Cardiac fibroblast (primary cell): ENCODE measurements at regions not wholly inside any gene's neighbourhood (a gene's known extent, or its start where the extent isn't known, plus 50 kb on each side); places are given as distances from the start of the nearest gene placed in this dataset.
"Not testable (repeated sequence)": the region's sequence is repeated elsewhere in the genome, so short reads cannot be mapped to it uniquely, and the experiment has no call there.

Experiments
- DNase-seq, 2 donors: peaks; one replicate each; pipeline versions ENCODE4 v3.0.0 to v3.0.0-alpha.2; 2010; ENCODE audit warnings: low read depth in 2 of 2
- H3K4me3 ChIP-seq, 2 donors: replicated peaks in 1 of 2; 1 replicate in 1 of 2; 2 replicates in 1 of 2; pipeline ENCODE4 v1.5.1; 2011; ENCODE audit warnings: low read depth in 2 of 2, low read length in 2 of 2, mild to moderate bottlenecking in 2 of 2, moderate library complexity in 1 of 2
- CTCF ChIP-seq: IDR thresholded peaks from one replicate; pipeline ENCODE4 v1.5.1; 2011; ENCODE audit warnings: low read depth, mild to moderate bottlenecking, low read length, inconsistent platforms

DNA sequence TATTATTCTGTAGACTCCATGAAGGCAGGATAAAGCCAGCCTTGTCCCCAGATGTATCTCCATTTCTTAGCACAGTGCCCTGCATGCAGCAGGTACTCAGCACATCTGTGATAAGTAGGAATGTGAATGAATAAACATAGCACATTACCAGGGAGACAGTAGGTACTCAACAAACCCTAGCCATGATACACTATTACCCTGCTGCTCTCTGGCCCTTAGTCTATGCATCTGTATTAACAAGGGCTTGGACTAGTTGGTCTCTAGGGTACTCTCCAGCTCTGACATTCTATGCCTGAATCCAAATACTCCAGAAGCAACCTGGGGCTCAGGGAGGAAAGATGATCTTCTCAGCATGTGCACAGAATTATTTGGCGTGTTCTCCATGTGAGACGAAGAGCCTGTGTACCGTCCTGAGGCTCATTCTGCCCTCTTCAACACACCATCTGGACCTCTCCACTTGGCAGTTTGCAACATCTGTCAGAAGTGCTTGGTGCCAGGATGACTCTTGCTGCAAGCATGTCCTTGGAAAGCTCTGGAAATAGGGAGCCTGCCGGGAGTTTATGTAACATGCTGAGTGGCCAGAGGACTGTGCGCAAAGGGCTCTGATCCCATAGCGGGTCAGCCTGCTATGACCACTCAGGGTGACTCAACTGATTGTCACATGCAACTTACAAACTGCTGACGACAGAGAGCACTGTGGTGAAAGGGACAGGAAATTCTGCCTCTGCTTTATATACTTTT is 228.2 kb upstream of the USP24 start:
- peak; percentile 98 to 100 for DNase-seq
- no peak overlapping the region for H3K4me3 ChIP-seq
- no peak for TF ChIP-seq CTCF

DNA sequence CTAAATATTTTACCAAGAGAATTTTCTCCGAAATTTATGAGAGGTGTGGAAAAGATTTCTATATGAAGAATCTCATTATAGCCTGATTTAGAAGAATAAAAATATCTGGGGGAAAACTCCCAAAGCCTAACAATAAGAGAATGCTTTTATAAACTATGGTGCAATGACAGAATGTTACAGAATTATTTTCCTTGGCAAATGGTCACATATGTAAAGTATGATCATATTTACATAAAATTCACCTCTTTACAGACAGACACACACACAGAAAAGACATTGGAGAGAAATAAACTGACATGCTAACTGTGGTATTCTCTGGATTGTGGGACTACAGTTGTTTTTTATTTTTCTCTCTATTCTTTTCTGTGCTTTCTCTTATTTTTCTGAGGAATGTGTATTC is 226.3 kb upstream of the USP24 start:
- no peak for TF ChIP-seq CTCF
- peak in 1 of 2 donors; percentile 75 for DNase-seq
- no peak overlapping the region for H3K4me3 ChIP-seq

DNA sequence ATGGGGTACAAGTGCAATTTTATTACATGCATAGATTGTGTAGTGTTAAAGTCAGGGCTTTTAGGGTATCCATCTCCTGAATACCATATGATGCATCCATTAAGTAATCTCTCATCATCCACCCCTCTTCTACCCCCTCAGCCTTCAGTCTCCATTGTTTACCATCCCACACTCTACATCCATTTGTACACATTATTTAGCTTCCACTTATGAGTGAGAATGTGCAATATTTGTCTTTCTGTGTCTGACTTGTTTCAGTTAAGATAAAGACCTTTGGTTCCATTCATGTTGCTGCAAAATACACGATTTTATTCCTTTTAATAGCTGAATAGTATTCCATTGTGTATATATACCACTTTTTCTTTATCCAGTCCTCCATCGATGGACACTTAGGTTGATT is 222.5 kb upstream of the USP24 start:
- TF ChIP-seq CTCF: no peak
- H3K4me3 ChIP-seq: no peak overlapping the region
- no peak for DNase-seq

DNA sequence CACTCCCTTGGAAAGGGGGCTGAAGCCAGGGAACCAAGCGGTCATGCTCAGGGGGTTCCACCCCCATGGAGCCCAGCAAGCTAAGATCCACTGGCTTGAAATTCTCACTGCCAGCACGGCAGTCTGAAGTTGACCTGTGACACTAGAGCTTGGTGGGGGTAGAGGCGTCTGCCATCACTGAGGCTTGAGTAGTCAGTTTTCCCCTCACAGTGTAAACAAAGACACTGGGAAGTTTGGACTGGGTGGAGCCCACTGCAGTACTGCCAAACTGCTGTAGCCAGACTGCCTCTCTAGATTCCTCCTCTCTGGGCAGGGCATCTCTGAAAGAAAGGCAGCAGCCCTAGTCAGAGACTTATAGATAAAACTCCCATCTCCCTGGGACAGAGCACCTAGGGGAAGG is 215.6 kb upstream of the USP24 start:
- DNase-seq: peak; percentile 27 to 59
- H3K4me3 ChIP-seq: not testable (repeated sequence)

DNA sequence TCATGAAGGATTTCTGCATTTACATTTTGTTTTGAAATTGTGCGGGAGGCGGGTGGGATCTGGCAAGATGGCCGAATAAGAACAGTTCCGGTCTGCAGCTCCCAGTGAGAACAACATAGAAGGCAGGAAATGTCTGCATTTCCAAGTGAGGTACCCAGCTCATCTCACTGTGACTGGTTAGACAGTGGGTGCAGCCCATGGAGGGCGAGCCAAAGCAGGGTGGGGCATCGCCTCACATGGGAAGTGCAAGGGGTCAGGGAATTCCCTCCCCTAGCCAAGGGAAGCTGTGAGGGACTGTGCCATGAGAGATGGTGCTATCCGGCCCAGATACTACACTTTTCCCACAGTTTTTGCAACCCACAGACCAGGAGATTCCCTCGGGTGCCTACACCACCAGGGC is 215.0 kb upstream of the USP24 start:
- peak in 1 of 2 donors; percentile 19 for DNase-seq
- not testable (repeated sequence) for H3K4me3 ChIP-seq

GRCh38 chr1:55428944-55429931 is 214.1 kb upstream of the USP24 start:
- no peak for TF ChIP-seq CTCF
- no peak overlapping the region for H3K4me3 ChIP-seq
- peak; percentile 99 for DNase-seq

GRCh38 chr1:55428231-55428630 is 213.1 kb upstream of the USP24 start:
- no peak for TF ChIP-seq CTCF
- DNase-seq: peak in 1 of 2 donors; percentile 38
- no peak overlapping the region for H3K4me3 ChIP-seq
